NCI-H146 (cell line): ENCODE measurements at regions not wholly inside any gene's neighbourhood (a gene's known extent, or its start where the extent isn't known, plus 50 kb on each side); places are given as distances from the start of the nearest gene placed in this dataset.

Source experiments
- DNase-seq: peaks from one replicate; lab custom pipeline; 2025; lab: John Stamatoyannopoulos, UW

- no peak for DNase-seq
These were observed 73.7 kb downstream of the RTL9 start for GRCh38 chrX:110432091-110432905.

- no peak for DNase-seq
These were observed 74.2 kb downstream of the RTL9 start for GRCh38 chrX:110432906-110433215.

GRCh38 chrX:110435196-110435595 lies 76.5 kb downstream of the RTL9 start:
- DNase-seq: no peak

GRCh38 chrX:110436523-110436922 lies 77.9 kb downstream of the RTL9 start:
- no peak for DNase-seq

DNA sequence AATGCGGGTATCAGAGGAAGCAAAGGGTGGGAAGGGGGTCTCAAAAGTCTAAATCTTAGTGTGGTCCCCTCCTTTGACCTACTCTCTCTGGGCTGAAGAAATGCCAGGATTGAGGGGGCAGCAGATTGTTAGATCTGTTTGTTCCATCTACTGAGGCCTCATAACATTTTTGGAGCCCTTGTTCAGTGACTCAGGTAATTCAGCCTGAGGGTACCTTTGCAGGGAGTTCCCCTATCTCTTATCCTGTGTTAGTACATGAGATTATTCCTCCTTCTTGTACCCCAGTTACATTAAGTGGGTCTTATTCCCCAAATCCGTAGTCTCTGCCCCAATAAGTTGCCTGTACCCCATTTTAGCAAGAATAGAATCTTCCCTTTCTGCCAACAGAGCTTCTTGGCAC lies 79.0 kb downstream of the RTL9 start:
- no peak for DNase-seq

DNA sequence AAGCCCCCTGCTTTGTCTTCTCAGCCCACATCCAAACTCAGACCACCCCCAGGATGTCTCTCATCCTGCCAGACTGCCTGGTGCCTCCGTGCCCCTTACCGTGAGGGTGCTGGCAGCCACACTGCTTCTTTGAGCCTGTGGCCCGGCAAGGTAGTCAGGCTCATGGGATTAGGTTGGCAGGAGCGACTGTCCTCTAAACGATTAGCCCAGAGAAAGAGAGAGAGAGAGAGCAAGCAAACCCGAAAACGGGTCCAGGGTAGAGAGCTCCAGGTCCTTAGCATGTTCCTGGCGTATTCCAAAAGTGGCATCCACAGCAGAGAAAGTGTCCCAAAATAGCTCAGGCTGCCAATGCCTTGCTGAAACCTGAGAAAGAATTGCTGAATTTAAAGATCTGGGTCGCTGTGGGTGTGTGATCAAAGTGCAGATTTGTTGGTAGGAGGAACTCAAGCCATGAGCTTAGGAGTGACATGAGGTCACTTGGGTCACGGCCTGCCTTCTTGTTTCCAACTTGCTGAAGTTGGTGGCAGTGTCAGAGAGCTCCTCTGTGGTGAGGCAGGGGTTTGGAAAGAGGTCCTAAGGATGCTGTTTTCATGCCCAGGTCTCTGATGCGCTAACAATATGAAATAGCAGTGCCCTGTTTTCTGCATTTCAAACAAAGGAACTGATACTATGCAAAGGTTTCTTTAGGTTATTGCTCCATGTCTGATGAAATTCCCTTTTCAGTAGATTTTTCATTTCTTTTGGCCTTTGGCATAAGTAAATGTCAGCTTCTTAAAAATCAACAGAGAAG lies 81.6 kb downstream of the RTL9 start:
- no peak for DNase-seq

GRCh38 chrX:110442635-110443034 lies 84.0 kb downstream of the RTL9 start:
- no peak for DNase-seq

GRCh38 chrX:110444996-110445395 lies 86.3 kb downstream of the RTL9 start:
- no peak for DNase-seq

GRCh38 chrX:110448459-110448858 lies 89.8 kb downstream of the RTL9 start:
- no peak for DNase-seq

- DNase-seq: no peak
These were observed 90.7 kb downstream of the RTL9 start for GRCh38 chrX:110449312-110449711.

DNA sequence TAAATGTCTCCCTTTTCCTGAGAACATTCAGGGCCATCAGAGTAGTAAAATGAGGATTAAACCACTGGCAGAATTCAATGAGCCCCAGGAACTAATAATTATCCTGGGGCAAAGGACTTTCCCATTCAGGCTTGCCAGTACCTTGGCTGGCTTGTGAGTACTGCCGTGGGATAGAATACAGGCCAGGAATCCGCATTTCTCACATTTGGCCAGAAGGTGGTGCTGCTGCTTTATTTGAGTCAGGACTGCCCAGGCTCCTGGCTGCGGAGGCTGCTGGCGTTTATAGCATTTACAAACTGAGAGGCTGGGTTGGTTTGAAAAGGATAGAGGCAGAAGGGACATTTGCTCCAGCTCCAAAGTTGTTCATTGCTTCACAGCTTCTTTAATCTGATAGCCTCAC lies 91.4 kb downstream of the RTL9 start:
- DNase-seq: peak; percentile 47

DNA sequence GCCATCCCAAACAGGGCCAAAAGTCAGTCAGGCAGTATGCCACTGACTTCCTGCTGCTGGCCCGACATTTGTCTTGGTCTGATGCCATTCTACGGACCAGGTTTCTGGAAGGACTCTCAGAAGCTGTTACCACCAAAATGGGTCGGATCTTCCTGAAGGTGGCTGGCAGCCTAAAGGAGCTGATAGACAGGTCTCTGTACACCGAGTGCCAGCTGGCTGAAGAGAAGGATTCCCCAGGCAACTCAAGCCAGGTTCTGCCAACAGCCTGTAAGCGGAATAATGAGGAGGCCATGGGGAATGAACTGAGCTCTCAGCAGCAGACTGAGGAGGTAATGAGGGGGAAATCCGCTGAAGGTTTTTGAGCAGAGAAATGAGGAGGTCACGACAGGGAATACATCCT lies 95.7 kb downstream of the RTL9 start:
- no peak for DNase-seq

DNA sequence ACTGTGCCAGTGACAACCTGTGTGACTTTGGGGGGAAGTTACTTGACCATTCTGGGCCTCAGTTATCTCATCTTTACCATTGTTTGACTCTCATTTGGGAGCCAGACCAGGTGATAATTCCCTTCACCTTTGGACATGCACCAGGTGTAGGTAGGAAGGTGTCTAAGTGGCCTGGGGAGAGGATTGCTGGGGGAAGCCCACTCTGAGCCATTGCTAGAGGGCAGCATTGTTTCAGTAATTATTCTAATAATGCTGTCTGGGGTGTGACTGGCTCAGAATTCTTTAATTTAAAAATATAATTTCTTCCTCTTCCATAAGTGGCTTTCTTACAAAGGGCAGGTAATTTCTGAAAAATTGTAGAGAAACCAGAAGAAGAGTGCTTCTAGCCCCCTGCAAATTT lies 104.3 kb downstream of the RTL9 start:
- DNase-seq: no peak

- no peak for DNase-seq
These were observed 108.1 kb downstream of the RTL9 start for GRCh38 chrX:110466790-110467189.

DNA sequence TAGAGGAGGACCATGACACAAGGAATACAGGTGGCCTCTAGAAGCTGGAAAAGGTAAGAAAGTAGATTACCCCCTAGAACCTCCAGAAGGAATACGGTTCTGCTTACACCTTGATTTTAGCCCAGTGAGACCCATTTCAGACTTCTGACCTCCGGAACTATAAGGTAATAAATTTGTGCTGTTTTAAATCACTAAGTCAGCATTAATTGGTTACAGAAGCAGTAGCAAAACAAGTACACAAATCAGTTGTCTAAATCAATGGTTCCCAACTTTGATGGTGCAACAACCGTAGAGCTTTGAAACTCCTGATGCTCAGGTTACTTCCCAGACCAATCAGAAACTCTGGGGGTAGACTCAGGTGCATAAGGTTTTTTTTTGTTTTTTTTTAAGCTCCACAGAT lies 113.6 kb downstream of the RTL9 start:
- DNase-seq: no peak

- no peak for DNase-seq
These were observed 119.1 kb downstream of the RTL9 start for GRCh38 chrX:110477593-110478228.

DNA sequence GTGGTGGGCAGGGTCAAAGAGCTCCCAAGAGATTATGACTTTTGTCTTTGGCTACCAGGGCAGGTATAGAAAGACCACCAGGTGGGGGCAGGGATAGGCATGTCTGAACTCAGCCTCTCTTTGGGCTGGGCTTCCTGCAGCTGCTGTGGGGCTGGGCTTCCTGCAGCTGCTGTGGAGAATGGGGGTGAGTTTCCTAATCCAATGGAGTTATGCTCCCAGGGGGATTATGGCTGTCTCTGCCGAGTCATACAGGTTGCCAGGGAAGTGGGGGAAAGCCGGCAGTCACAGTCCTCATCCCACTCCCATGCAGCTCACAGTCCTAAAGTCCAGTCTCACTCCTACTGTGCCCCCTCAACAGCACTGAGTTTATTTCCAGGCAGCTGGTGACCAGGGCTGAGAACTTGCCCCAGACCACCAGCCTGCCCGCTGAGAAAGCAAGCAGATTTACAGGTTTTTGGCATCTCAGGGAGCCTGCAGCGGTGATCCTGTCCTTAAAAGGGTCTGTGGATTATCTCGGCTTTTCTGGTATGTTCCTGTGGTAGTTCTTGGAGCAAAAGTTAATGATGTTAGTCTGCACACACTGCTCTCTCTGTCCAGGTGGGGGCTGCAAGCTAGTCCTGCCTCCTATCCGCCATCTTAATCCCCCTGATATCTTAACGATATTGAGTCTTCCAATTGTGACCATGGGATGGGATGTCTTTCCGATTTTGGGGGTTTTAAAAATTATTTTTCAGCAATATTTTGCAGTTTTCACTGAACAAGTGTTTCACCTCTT lies 133.4 kb downstream of the RTL9 start:
- no peak for DNase-seq

DNA sequence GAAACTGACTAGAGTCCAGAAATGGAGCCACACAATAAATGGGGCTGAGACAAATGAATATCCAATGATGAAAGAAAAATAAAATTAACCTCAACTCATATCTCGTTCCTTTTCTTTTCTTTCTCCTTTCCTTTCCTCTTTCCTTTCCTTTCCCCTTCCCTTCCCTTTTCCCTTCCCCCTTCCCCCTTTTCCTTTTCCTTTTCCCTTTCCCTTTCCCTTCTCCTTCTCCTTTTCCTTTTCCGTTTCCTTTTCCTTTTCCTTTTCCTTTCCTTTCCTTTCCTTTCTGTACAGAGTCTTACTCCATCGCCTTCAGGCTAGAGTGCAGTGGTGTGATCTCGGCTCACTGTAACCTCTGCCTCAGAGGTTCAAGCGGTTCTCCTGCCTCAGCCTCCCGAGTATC lies 146.3 kb downstream of the RTL9 start:
- DNase-seq: no peak

- DNase-seq: no peak
These were observed 151.3 kb downstream of the RTL9 start for GRCh38 chrX:110509755-110510532.

- DNase-seq: no peak
These were observed 152.6 kb downstream of the RTL9 start for GRCh38 chrX:110511238-110511637.

DNA sequence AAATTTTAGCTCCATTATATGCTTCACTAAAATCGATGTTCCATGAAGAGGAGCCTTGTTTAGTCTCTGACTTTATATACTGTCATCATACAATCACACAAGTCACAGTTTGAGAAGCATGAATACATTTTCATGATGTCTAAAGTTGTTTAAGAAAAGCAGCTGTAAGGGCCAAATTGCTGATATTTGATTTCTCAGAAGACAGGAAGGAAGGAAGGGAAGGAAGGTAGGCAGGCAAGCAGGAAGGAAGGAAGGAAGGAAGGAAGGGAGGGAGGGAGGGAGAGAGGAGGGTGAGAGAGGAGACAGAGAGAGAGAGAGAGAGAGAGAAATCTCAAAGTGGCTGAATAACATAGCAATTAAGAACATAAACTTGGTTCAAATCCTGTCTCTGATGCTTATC lies 153.7 kb downstream of the RTL9 start:
- no peak for DNase-seq

DNA sequence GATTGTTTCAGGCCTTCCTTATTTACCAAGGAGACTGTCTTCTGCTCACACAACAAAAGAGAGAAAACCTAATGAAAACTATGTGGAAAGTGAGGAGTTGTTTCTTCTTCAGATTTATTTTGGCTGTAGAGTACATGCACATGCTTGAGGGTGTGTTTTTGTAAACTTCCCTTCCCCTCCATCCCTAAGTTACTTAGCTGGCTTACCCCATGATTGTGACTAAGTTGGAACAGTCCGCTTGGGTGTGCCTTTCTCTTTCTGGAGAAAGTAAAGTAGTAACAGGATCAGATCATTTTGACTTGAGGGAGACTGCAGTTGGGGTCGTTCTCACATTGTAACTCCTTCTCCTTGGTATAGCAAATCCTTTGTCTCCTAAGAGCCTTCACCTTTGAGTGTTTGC lies 155.9 kb downstream of the RTL9 start:
- DNase-seq: no peak
